ENCODE measurements at regions not wholly inside any gene's neighbourhood (a gene's known extent, or its start where the extent isn't known, plus 50 kb on each side); places are given as distances from the start of the nearest gene placed in this dataset.

DNA sequence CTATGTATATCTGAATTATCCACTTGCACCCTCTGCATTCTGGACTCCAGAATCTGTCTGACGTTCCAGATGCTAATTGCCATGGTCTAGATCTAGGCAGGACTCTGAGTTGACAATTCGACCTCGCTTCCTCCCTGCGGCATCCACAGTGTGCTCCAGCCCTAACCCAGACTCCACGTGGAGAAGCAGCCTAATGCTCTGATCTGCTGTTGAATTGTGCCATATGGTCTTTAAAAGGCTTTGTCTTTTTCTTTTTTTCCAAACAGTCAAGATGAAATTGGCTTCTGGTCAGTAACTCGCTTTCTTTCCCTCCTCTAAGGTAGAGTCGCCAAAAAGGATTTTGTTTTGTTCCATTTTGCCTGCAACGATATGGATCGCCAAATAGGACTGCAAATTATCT, 752.6 kb upstream of the ID2 start:
- TF ChIP-seq, protein P1, sequence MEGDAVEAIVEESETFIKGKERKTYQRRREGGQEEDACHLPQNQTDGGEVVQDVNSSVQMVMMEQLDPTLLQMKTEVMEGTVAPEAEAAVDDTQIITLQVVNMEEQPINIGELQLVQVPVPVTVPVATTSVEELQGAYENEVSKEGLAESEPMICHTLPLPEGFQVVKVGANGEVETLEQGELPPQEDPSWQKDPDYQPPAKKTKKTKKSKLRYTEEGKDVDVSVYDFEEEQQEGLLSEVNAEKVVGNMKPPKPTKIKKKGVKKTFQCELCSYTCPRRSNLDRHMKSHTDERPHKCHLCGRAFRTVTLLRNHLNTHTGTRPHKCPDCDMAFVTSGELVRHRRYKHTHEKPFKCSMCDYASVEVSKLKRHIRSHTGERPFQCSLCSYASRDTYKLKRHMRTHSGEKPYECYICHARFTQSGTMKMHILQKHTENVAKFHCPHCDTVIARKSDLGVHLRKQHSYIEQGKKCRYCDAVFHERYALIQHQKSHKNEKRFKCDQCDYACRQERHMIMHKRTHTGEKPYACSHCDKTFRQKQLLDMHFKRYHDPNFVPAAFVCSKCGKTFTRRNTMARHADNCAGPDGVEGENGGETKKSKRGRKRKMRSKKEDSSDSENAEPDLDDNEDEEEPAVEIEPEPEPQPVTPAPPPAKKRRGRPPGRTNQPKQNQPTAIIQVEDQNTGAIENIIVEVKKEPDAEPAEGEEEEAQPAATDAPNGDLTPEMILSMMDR (conservative IDR thresholded peaks at IDR 0.05; ENCODE audit: low read length) = no peak
- no peak for TF ChIP-seq EZH2phosphoT487 (IDR thresholded peaks at IDR 0.05; ENCODE audit: borderline replicate concordance)

Data from Loucy (cell line).